K562 (cell line): ENCODE measurements at regions not wholly inside any gene's neighbourhood (a gene's known extent, or its start where the extent isn't known, plus 50 kb on each side); places are given as distances from the start of the nearest gene placed in this dataset.

Experiments
- ATAC-seq: fragments of 200-7000 bp; cut with Tn5 transposase; 3 replicates; pipeline ENCODE4 v1.9.1; 2020; ENCODE audit warnings: moderate library complexity
- BruUV-seq: library from RNA; stranded (reverse); fragments of 400-500 nt; replicated peaks from 2 replicates; lab custom pipeline; 2021; lab: Mats Ljungman, UMichigan
- CTCF ChIA-PET: fragments of 300-600 bp; formaldehyde crosslinking; extraction: SDS; loops from one replicate; lab custom pipeline; 2021; ENCODE audit warnings: low intra/inter-chr PET ratio; lab: Yijun Ruan, JAX
- POLR2A ChIA-PET: fragments of 300-600, 350-650 bp; sonication (Branson Sonifier 250); formaldehyde crosslinking; extraction: SDS; loops from one replicate; lab custom pipeline; 2021; ENCODE audit warnings: antibody characterized with exemption, inconsistent platforms; lab: Yijun Ruan, JAX
- DNase-seq, 4 experiments: peaks; one replicate each; pipeline versions ENCODE4 v3.0.0 to v3.0.0-alpha.2; 2011 to 2018; ENCODE audit warnings: low spot score in 3 of 4, mixed read lengths in 3 of 4; ENCODE audit errors: extremely low read depth in 1 of 4
- FAIRE-seq: peaks from 2 replicates; lab custom pipeline; 2011; peaks lifted over from hg19 to GRCh38; lab: Jason Lieb, UNC
- H2AFZ ChIP-seq: 2 replicates; pipeline ENCODE4 v1.6.0; 2011; ENCODE audit warnings: low read depth, low read length, control low read depth, inconsistent platforms
- H3K27ac ChIP-seq: fragments of 200-600 bp; 3 replicates; pipeline ENCODE4 v1.8.0; 2011; ENCODE audit warnings: low read depth, mild to moderate bottlenecking, control low read depth, inconsistent platforms, low read length, moderate library complexity, mixed read lengths; ENCODE audit errors: extremely low read depth
- H3K27me3 ChIP-seq, 2 experiments: fragments of 300-600 bp in 1 of 2; 2 replicates in 1 of 2; 3 replicates in 1 of 2; pipeline versions ENCODE4 v1.6.0 to v1.8.0; 2011; ENCODE audit warnings: inconsistent platforms in 2 of 2, low read length in 2 of 2, mild to moderate bottlenecking in 1 of 2, mixed read lengths in 1 of 2, moderate library complexity in 1 of 2; ENCODE audit not compliant: control insufficient read depth in 2 of 2, insufficient read depth in 2 of 2
- H3K36me3 ChIP-seq: fragments of 300-600 bp; 3 replicates; pipeline ENCODE4 v1.8.0; 2011; ENCODE audit warnings: mild to moderate bottlenecking, low read length, inconsistent platforms; ENCODE audit not compliant: control insufficient read depth, insufficient read depth
- H3K4me1 ChIP-seq, 2 experiments: fragments of 200-600 bp in 1 of 2; replicated peaks in 1 of 2; 2 replicates in 1 of 2; 3 replicates in 1 of 2; pipeline versions ENCODE4 v1.5.1 to v1.8.0; 2011; ENCODE audit warnings: inconsistent platforms in 2 of 2, low read length in 2 of 2, mild to moderate bottlenecking in 1 of 2, mixed read lengths in 1 of 2, moderate library complexity in 1 of 2; ENCODE audit not compliant: control insufficient read depth in 2 of 2, insufficient read depth in 2 of 2
- H3K4me2 ChIP-seq: 2 replicates; pipeline ENCODE4 v1.6.1; 2011; ENCODE audit warnings: low read length, control low read depth, inconsistent platforms, mixed read lengths; ENCODE audit not compliant: insufficient read depth
- H3K4me3 ChIP-seq: fragments of 200-600 bp; sonication (generic), shearing (Covaris generic); 2 replicates; pipeline ENCODE4 v1.5.1; 2016; ENCODE audit warnings: control low read depth, inconsistent platforms
- H3K79me2 ChIP-seq: fragments of 200-600 bp; 3 replicates; pipeline ENCODE4 v1.8.0; 2011; ENCODE audit warnings: low read length, inconsistent platforms; ENCODE audit not compliant: control insufficient read depth, insufficient read depth
- H3K9ac ChIP-seq, 2 experiments: 2 replicates each; pipeline versions ENCODE4 v1.6.0 to v1.6.1; 2011; ENCODE audit warnings: low read depth in 2 of 2, low read length in 2 of 2, control low read depth in 1 of 2, inconsistent platforms in 1 of 2, mild to moderate bottlenecking in 1 of 2, mixed read lengths in 1 of 2; ENCODE audit not compliant: insufficient read depth in 1 of 2
- H3K9me1 ChIP-seq: one replicate; pipeline ENCODE4 v1.6.0; 2011; ENCODE audit warnings: inconsistent platforms, mild to moderate bottlenecking, low read length, moderate library complexity; ENCODE audit not compliant: control insufficient read depth, insufficient read depth
- H3K9me3 ChIP-seq: replicated peaks from 2 replicates; pipeline ENCODE4 v1.5.1; 2011; ENCODE audit warnings: low read depth, low read length, inconsistent platforms; ENCODE audit not compliant: control insufficient read depth, insufficient read depth
- H4K20me1 ChIP-seq: replicated peaks from 2 replicates; pipeline ENCODE4 v1.6.1; 2011; ENCODE audit warnings: low read length, inconsistent platforms, mixed read lengths; ENCODE audit not compliant: control insufficient read depth, insufficient read depth
- ARHGAP35 ChIP-seq: fragments of 450-650 bp; IDR thresholded peaks from 2 replicates; pipeline ENCODE4 v1.6.1; 2018; ENCODE audit not compliant: partially characterized antibody
- BDP1 ChIP-seq: IDR thresholded peaks from 3 replicates; pipeline ENCODE4 v1.6.1; 2011; ENCODE audit not compliant: insufficient read length, insufficient read depth
- BHLHE40 ChIP-seq: IDR thresholded peaks from 2 replicates; pipeline ENCODE4 v1.6.1; 2011; ENCODE audit warnings: low read length, improper control_type of control experiment
- ERF ChIP-seq: fragments of 450-650 bp; formaldehyde crosslinking; IDR thresholded peaks from 2 replicates; pipeline ENCODE4 v1.4.0; 2020; ENCODE audit warnings: mild to moderate bottlenecking, mixed read lengths
- FOXK1 ChIP-seq: sonication (generic); formaldehyde crosslinking; IDR thresholded peaks from 2 replicates; pipeline ENCODE4 v1.8.0; 2022; ENCODE audit warnings: missing genetic modification reagents, mild to moderate bottlenecking, borderline replicate concordance
- GTF2E2 ChIP-seq: fragments of 200-800 bp; sonication (Bioruptor generic); IDR thresholded peaks from 2 replicates; pipeline ENCODE4 v1.6.1; 2016; ENCODE audit warnings: missing genetic modification characterization, missing compliant biosample characterization
- LARP7 ChIP-seq: fragments of 450-650 bp; IDR thresholded peaks from 2 replicates; pipeline ENCODE4 v1.6.1; 2016
- NFYB ChIP-seq: IDR thresholded peaks from 2 replicates; pipeline ENCODE4 v1.6.1; 2011; ENCODE audit warnings: mild to moderate bottlenecking, moderate library complexity; ENCODE audit not compliant: insufficient read length; ENCODE audit errors: extremely low read depth
- RHOXF2B ChIP-seq: fragments of 250-450 bp; sonication (Bioruptor Pico); conservative IDR thresholded peaks from 2 replicates; pipeline ENCODE4 v1.5.1; 2021
- STAT6 ChIP-seq: sonication (generic); formaldehyde crosslinking; IDR thresholded peaks from 2 replicates; pipeline ENCODE4 v1.8.1; 2023; ENCODE audit warnings: mild to moderate bottlenecking, missing genetic modification reagents
- TEAD2 ChIP-seq: fragments of 450-650 bp; IDR thresholded peaks from 2 replicates; pipeline ENCODE4 v1.6.1; 2016; ENCODE audit warnings: missing genetic modification characterization, control low read depth, missing compliant biosample characterization
- TSC22D4 ChIP-seq: fragments of 450-650 bp; IDR thresholded peaks from 2 replicates; pipeline ENCODE4 v1.6.1; 2016; ENCODE audit warnings: missing genetic modification characterization, missing biosample characterization, control low read depth
- ZNF280A ChIP-seq: fragments of 450-650 bp; IDR thresholded peaks from 2 replicates; pipeline ENCODE4 v1.6.1; 2018; ENCODE audit warnings: mild to moderate bottlenecking, low read depth; ENCODE audit not compliant: partially characterized antibody
- ZNF445 ChIP-seq: fragments of 250-450 bp; sonication (Bioruptor Pico); IDR thresholded peaks from 2 replicates; pipeline ENCODE4 v1.4.0; 2020; ENCODE audit warnings: low read depth, mild to moderate bottlenecking, moderate library complexity
- WGBS: fragments of 100-300 bp; shearing (Covaris generic); methylation state at CpG from one replicate; pipeline ENCODE4 v1.1.6; 2016; ENCODE audit warnings: low coverage, mixed read lengths; ENCODE audit not compliant: insufficient coverage; ENCODE audit errors: missing lambda C conversion rate; 5-methylcytosine and 5-hydroxymethylcytosine counted together
- in situ Hi-C: fragments of 300-500 bp; cut with MboI; formaldehyde crosslinking; loops from 4 replicates; pipeline ENCODE4 v1.15.0; 2018; ENCODE audit warnings: inconsistent platforms, mixed read lengths
- intact Hi-C: fragments of 100-400 bp; cut with micrococcal nuclease; formaldehyde crosslinking; loops from 2 replicates; pipeline ENCODE4 v1.14.2; 2022
- TF ChIP-seq, protein P1 (sequence below): fragments of 250-450 bp; sonication (Bioruptor Pico); IDR thresholded peaks from 2 replicates; pipeline ENCODE4 v1.9.0; 2021; ENCODE audit warnings: mild to moderate bottlenecking, inconsistent platforms
- TF ChIP-seq, protein P2 (sequence below): fragments of 450-650 bp; IDR thresholded peaks from 2 replicates; pipeline ENCODE4 v1.6.1; 2017; ENCODE audit warnings: antibody characterized with exemption

GRCh38 chr2:145887915-145888314 lies 1368.0 kb upstream of the ZEB2 start:
- no peak for ATAC-seq
- Histone ChIP-seq H2AFZ (no peak overlapping the region), H3K9me3 (no peaks in the 10 kb centered on the region), H3K9ac (no peak overlapping the region), H3K9me1 (no peaks in the 10 kb centered on the region), H3K4me2 (no peak overlapping the region), H3K36me3 (no peaks in the 10 kb centered on the region), H3K27ac (no peak overlapping the region), H3K4me1 (no peaks in the 10 kb centered on the region), H4K20me1 (no peaks in the 10 kb centered on the region), H3K27me3 (no peaks in the 10 kb centered on the region), H3K4me3 (no peak overlapping the region), H3K79me2 (no peaks in the 10 kb centered on the region)
- BruUV-seq: no TSS peak
- intact Hi-C loops: no loop called here
- no peak for FAIRE-seq
- DNase-seq: no peak
- 0% methylated on average over 1 of the region's 1 CpG for WGBS
- ChIA-PET POLR2A (no interaction called here), CTCF (no interaction called here)
- in situ Hi-C loops: no loop called here
- no peak for TF ChIP-seq LARP7
- no peak for TF ChIP-seq GTF2E2 (tag)
- no peak for TF ChIP-seq TEAD2
- TF ChIP-seq STAT6 (CRISPR knock-in tag): no peak
- TF ChIP-seq, protein P1, sequence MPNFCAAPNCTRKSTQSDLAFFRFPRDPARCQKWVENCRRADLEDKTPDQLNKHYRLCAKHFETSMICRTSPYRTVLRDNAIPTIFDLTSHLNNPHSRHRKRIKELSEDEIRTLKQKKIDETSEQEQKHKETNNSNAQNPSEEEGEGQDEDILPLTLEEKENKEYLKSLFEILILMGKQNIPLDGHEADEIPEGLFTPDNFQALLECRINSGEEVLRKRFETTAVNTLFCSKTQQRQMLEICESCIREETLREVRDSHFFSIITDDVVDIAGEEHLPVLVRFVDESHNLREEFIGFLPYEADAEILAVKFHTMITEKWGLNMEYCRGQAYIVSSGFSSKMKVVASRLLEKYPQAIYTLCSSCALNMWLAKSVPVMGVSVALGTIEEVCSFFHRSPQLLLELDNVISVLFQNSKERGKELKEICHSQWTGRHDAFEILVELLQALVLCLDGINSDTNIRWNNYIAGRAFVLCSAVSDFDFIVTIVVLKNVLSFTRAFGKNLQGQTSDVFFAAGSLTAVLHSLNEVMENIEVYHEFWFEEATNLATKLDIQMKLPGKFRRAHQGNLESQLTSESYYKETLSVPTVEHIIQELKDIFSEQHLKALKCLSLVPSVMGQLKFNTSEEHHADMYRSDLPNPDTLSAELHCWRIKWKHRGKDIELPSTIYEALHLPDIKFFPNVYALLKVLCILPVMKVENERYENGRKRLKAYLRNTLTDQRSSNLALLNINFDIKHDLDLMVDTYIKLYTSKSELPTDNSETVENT (CRISPR knock-in tag): no peak
- no peak for TF ChIP-seq BDP1
- TF ChIP-seq RHOXF2B (CRISPR knock-in tag): no peak
- TF ChIP-seq, protein P2, sequence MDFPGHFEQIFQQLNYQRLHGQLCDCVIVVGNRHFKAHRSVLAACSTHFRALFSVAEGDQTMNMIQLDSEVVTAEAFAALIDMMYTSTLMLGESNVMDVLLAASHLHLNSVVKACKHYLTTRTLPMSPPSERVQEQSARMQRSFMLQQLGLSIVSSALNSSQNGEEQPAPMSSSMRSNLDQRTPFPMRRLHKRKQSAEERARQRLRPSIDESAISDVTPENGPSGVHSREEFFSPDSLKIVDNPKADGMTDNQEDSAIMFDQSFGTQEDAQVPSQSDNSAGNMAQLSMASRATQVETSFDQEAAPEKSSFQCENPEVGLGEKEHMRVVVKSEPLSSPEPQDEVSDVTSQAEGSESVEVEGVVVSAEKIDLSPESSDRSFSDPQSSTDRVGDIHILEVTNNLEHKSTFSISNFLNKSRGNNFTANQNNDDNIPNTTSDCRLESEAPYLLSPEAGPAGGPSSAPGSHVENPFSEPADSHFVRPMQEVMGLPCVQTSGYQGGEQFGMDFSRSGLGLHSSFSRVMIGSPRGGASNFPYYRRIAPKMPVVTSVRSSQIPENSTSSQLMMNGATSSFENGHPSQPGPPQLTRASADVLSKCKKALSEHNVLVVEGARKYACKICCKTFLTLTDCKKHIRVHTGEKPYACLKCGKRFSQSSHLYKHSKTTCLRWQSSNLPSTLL: no peak
- no peak for TF ChIP-seq NFYB
- no peak for TF ChIP-seq BHLHE40
- no peak for TF ChIP-seq TSC22D4 (tag)
- no peak for TF ChIP-seq ARHGAP35
- no peak for TF ChIP-seq ZNF280A
- TF ChIP-seq ZNF445: no peak
- TF ChIP-seq FOXK1 (CRISPR knock-in tag): no peak
- no peak for TF ChIP-seq ERF (CRISPR knock-in tag)
